ENCODE measurements at regions not wholly inside any gene's neighbourhood (a gene's known extent, or its start where the extent isn't known, plus 50 kb on each side); places are given as distances from the start of the nearest gene placed in this dataset.

- CTCF ChIA-PET = no interaction called here
- DNase-seq (ENCODE audit: extremely low spot score) = no peak
- POLR2A ChIA-PET = no interaction called here
- no peak for TF ChIP-seq ZNF384 (IDR thresholded peaks at IDR 0.05)
- no peak for TF ChIP-seq HDGF (IDR thresholded peaks at IDR 0.05; ENCODE audit: borderline replicate concordance)
- TF ChIP-seq ARNT (IDR thresholded peaks at IDR 0.05) = no peak
These were observed 201.0 kb upstream of the GBE1 start for GRCh38 chr3:81962396-81962795.

DNA sequence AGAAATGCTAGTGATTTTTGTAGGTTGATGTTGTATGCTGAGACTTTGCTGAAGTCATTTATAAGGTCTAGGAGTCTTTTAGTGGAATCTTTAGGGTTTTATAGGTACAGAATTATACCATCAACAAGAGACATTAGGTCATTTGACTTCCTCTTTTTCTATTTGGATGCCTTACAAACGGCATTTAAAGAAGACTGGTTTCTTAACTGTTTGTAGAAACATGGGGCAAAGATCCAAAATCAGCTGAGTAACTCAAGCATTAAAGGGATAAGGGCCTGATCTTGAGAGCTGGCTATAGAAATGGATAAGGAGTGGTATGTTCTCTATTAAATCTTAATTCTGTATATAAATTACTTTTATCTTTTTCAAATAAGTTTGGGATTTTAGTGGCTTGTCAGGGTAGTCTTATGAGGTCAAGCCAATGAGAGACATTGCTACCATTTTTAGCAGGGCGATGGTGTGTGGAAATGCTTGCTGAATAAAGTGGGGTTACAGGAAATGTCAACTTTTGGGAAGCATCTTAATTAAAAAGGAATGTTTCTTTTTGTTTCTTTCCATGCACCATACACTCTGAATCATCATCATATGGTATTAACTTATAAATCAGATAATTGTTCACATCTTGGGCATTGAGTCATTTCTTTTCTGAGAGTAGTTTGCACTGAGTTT, 197.7 kb upstream of the GBE1 start:
- no peak for DNase-seq (ENCODE audit: extremely low spot score)
- POLR2A ChIA-PET = no interaction called here
- TF ChIP-seq HDGF (IDR thresholded peaks at IDR 0.05; ENCODE audit: borderline replicate concordance) (no peak), ELF4 (IDR thresholded peaks at IDR 0.05) (no peak), SUZ12 (IDR thresholded peaks at IDR 0.05) (no peak), SP1 (IDR thresholded peaks at IDR 0.05) (no peak), L3MBTL2 (conservative IDR thresholded peaks at IDR 0.05) (no peak), FOXA1 (IDR thresholded peaks at IDR 0.05) (no peak), PKNOX1 (IDR thresholded peaks at IDR 0.05) (no peak), ARNT (IDR thresholded peaks at IDR 0.05) (no peak), FOXM1 (IDR thresholded peaks at IDR 0.05; ENCODE audit: borderline replicate concordance) (no peak), TARDBP (IDR thresholded peaks at IDR 0.05) (no peak), NFRKB (IDR thresholded peaks at IDR 0.05) (no peak)
- CTCF ChIA-PET = no interaction called here

GRCh38 chr3:81955878-81956277, 194.4 kb upstream of the GBE1 start:
- CTCF ChIA-PET = interaction anchor here (0.6 kb wide), 1 partner anchor 74 kb away, joined by 4 read pairs; no protein-coding TSS in a partner anchor

DNA sequence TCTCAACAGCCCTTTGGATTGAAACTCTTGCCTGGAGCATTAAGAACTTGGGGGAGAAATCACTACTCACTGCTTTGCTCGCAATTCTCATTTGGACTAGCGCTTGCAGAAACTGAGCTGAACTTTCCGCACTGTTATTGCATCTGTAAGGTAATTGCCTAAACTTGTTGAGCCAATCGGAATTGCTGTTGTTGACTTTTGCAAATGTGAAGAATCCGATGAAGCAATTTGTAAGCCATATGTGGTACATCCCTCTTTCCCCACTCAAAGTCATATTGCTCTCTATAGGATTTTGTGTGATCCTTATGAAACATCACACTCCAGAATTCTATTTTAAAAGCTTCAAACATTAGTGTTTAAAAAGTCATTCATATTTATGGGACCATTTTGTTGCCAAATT, 191.7 kb upstream of the GBE1 start:
- ChIA-PET CTCF (no interaction called here), POLR2A (no interaction called here)
- DNase-seq (ENCODE audit: extremely low spot score) = no peak
- no peak for TF ChIP-seq FOXK2 (IDR thresholded peaks at IDR 0.05)
- TF ChIP-seq FOXA1 (IDR thresholded peaks at IDR 0.05) = no peak
- TF ChIP-seq SUZ12 (IDR thresholded peaks at IDR 0.05) = no peak
- no peak for TF ChIP-seq LEF1 (IDR thresholded peaks at IDR 0.05; ENCODE audit: borderline replicate concordance)
- no peak for TF ChIP-seq ARNT (IDR thresholded peaks at IDR 0.05)
- no peak for TF ChIP-seq ZNF384 (IDR thresholded peaks at IDR 0.05)

More at GRCh38 chr3:81955878-81956277, 194.4 kb upstream of the GBE1 start:
- no peak for DNase-seq (ENCODE audit: extremely low spot score)
- no peak for TF ChIP-seq ARNT (IDR thresholded peaks at IDR 0.05)
- no peak for TF ChIP-seq CTBP1 (IDR thresholded peaks at IDR 0.05; ENCODE audit: borderline replicate concordance)
- TF ChIP-seq SP1 (IDR thresholded peaks at IDR 0.05) = no peak
- no peak for TF ChIP-seq FOXA1 (IDR thresholded peaks at IDR 0.05)
- TF ChIP-seq HDGF (IDR thresholded peaks at IDR 0.05; ENCODE audit: borderline replicate concordance) = no peak
- no peak for TF ChIP-seq BHLHE40 (IDR thresholded peaks at IDR 0.05; ENCODE audit: borderline replicate concordance)
- POLR2A ChIA-PET = no interaction called here

DNA sequence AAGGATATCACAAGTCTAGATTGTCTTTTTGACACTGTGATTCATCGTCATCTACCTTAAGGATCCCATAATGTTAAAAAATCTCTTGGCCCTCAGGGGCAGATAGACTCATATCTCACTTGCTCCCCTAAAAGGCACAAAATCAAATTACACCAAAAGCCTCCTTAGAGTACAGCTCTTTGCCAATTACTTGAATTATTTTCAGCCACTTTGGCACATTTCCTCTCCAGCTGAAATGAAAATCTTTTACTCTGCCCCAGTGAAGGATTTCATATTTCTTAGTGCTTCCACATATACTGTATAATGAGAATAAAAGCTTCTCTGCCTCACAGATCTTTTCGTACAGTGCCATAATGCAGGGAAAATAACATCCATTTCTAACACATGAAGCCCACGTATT, 190.7 kb upstream of the GBE1 start:
- TF ChIP-seq FOXM1 (IDR thresholded peaks at IDR 0.05; ENCODE audit: borderline replicate concordance) = no peak
- no peak for TF ChIP-seq BHLHE40 (IDR thresholded peaks at IDR 0.05; ENCODE audit: borderline replicate concordance)
- TF ChIP-seq FOXK2 (IDR thresholded peaks at IDR 0.05) = no peak
- TF ChIP-seq L3MBTL2 (conservative IDR thresholded peaks at IDR 0.05) = no peak
- no peak for TF ChIP-seq TARDBP (IDR thresholded peaks at IDR 0.05)
- TF ChIP-seq HDGF (IDR thresholded peaks at IDR 0.05; ENCODE audit: borderline replicate concordance) = no peak
- TF ChIP-seq PKNOX1 (IDR thresholded peaks at IDR 0.05) = no peak
- DNase-seq (ENCODE audit: extremely low spot score) = no peak
- CTCF ChIA-PET = no interaction called here
- POLR2A ChIA-PET = no interaction called here

DNA sequence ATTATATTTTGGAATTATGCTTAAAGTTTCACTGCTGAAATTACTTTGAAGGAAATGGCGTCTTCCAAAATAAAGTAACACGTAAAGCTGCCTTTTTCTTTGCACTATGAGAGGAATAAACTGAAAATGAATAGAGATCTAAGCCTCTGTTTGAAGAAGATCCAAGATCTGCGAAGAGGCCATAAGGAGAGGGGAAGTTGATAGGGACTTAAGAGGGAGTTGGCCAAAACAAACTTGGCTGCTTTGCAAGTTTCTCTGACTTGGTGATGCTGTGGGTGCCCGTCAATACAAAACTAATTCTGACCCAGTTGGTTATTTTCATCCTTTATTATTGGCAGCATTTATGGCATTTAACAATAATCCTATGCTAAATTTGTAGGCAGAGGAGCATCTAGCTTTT, 190.2 kb upstream of the GBE1 start:
- no peak for DNase-seq (ENCODE audit: extremely low spot score)
- POLR2A ChIA-PET = no interaction called here
- TF ChIP-seq FOXM1 (IDR thresholded peaks at IDR 0.05; ENCODE audit: borderline replicate concordance) = no peak
- TF ChIP-seq HDGF (IDR thresholded peaks at IDR 0.05; ENCODE audit: borderline replicate concordance) = no peak
- no peak for TF ChIP-seq BHLHE40 (IDR thresholded peaks at IDR 0.05; ENCODE audit: borderline replicate concordance)
- no peak for TF ChIP-seq ELF4 (IDR thresholded peaks at IDR 0.05)
- TF ChIP-seq FOXK2 (IDR thresholded peaks at IDR 0.05) = no peak
- no peak for TF ChIP-seq LEF1 (IDR thresholded peaks at IDR 0.05; ENCODE audit: borderline replicate concordance)
- TF ChIP-seq L3MBTL2 (conservative IDR thresholded peaks at IDR 0.05) = no peak
- TF ChIP-seq NFRKB (IDR thresholded peaks at IDR 0.05) = no peak
- no peak for TF ChIP-seq SP1 (IDR thresholded peaks at IDR 0.05)
- TF ChIP-seq ARNT (IDR thresholded peaks at IDR 0.05) = no peak
- no peak for TF ChIP-seq ZNF384 (IDR thresholded peaks at IDR 0.05)
- TF ChIP-seq FOXA1 (IDR thresholded peaks at IDR 0.05) = no peak
- TF ChIP-seq CTBP1 (IDR thresholded peaks at IDR 0.05; ENCODE audit: borderline replicate concordance) = no peak
- no peak for TF ChIP-seq TARDBP (IDR thresholded peaks at IDR 0.05)
- TF ChIP-seq SUZ12 (IDR thresholded peaks at IDR 0.05) = no peak
- TF ChIP-seq PKNOX1 (IDR thresholded peaks at IDR 0.05) = no peak
- CTCF ChIA-PET = no interaction called here

GRCh38 chr3:81951106-81951505, 189.7 kb upstream of the GBE1 start:
- no peak for DNase-seq (ENCODE audit: extremely low spot score)
- POLR2A ChIA-PET = no interaction called here
- TF ChIP-seq FOXK2 (IDR thresholded peaks at IDR 0.05) (no peak), L3MBTL2 (conservative IDR thresholded peaks at IDR 0.05) (no peak), LEF1 (IDR thresholded peaks at IDR 0.05; ENCODE audit: borderline replicate concordance) (no peak), NFRKB (IDR thresholded peaks at IDR 0.05) (no peak), HDGF (IDR thresholded peaks at IDR 0.05; ENCODE audit: borderline replicate concordance) (no peak), SP1 (IDR thresholded peaks at IDR 0.05) (no peak), SUZ12 (IDR thresholded peaks at IDR 0.05) (no peak), TARDBP (IDR thresholded peaks at IDR 0.05) (no peak), FOXM1 (IDR thresholded peaks at IDR 0.05; ENCODE audit: borderline replicate concordance) (no peak), PKNOX1 (IDR thresholded peaks at IDR 0.05) (no peak), FOXA1 (IDR thresholded peaks at IDR 0.05) (no peak), CTBP1 (IDR thresholded peaks at IDR 0.05; ENCODE audit: borderline replicate concordance) (no peak)
- CTCF ChIA-PET = no interaction called here

Data from HEK293T (cell line).